KMS-11 (cell line): ENCODE measurements at regions not wholly inside any gene's neighbourhood (a gene's known extent, or its start where the extent isn't known, plus 50 kb on each side); places are given as distances from the start of the nearest gene placed in this dataset.

Source experiments
- H2AFZ ChIP-seq: fragments of 200-600 bp; sonication (generic); 2 replicates; pipeline ENCODE4 v1.6.1; 2016; ENCODE audit warnings: antibody characterized with exemption, mixed run types, low read depth
- H3K27ac ChIP-seq: fragments of 200-600 bp; sonication (generic); 2 replicates; pipeline ENCODE4 v1.6.1; 2016; ENCODE audit warnings: mild to moderate bottlenecking, mixed run types
- H3K27me3 ChIP-seq: fragments of 200-600 bp; sonication (generic); 2 replicates; pipeline ENCODE4 v1.6.1; 2017; ENCODE audit warnings: mild to moderate bottlenecking, low read depth, mixed run types, moderate library complexity; ENCODE audit not compliant: insufficient read depth
- H3K36me3 ChIP-seq: fragments of 200-600 bp; sonication (generic); 2 replicates; pipeline ENCODE4 v1.6.1; 2017; ENCODE audit warnings: mild to moderate bottlenecking, mixed run types; ENCODE audit not compliant: insufficient read depth
- H3K4me1 ChIP-seq: fragments of 200-600 bp; sonication (generic); 2 replicates; pipeline ENCODE4 v1.6.1; 2016; ENCODE audit warnings: mild to moderate bottlenecking, low read depth, mixed run types; ENCODE audit not compliant: poor library complexity, severe bottlenecking
- H3K4me2 ChIP-seq: fragments of 200-600 bp; sonication (generic); 2 replicates; pipeline ENCODE4 v1.7.0; 2016; ENCODE audit warnings: mild to moderate bottlenecking, mixed run types
- H3K4me3 ChIP-seq: fragments of 200-600 bp; sonication (generic); IDR thresholded peaks from 2 replicates; pipeline ENCODE4 v1.6.1; 2017; ENCODE audit warnings: low read depth, low read length, mixed read lengths; ENCODE audit not compliant: insufficient read depth
- H3K79me2 ChIP-seq: fragments of 200-600 bp; sonication (generic); 2 replicates; pipeline ENCODE4 v1.6.1; 2016; ENCODE audit warnings: low read depth, mixed run types; ENCODE audit not compliant: insufficient read depth
- H3K9ac ChIP-seq: fragments of 200-600 bp; sonication (generic); 2 replicates; pipeline ENCODE4 v1.6.1; 2016; ENCODE audit warnings: mild to moderate bottlenecking, mixed run types
- H4K20me1 ChIP-seq: fragments of 200-600 bp; sonication (generic); 2 replicates; pipeline ENCODE4 v1.6.1; 2016; ENCODE audit warnings: mild to moderate bottlenecking, mixed run types; ENCODE audit not compliant: insufficient read depth
- TF ChIP-seq, protein P1 (sequence below): fragments of 200-600 bp; sonication (generic); conservative IDR thresholded peaks from 2 replicates; pipeline ENCODE4 v1.6.1; 2017; ENCODE audit warnings: low read depth, mild to moderate bottlenecking, antibody characterized with exemption, low read length, moderate library complexity, mixed read lengths

DNA sequence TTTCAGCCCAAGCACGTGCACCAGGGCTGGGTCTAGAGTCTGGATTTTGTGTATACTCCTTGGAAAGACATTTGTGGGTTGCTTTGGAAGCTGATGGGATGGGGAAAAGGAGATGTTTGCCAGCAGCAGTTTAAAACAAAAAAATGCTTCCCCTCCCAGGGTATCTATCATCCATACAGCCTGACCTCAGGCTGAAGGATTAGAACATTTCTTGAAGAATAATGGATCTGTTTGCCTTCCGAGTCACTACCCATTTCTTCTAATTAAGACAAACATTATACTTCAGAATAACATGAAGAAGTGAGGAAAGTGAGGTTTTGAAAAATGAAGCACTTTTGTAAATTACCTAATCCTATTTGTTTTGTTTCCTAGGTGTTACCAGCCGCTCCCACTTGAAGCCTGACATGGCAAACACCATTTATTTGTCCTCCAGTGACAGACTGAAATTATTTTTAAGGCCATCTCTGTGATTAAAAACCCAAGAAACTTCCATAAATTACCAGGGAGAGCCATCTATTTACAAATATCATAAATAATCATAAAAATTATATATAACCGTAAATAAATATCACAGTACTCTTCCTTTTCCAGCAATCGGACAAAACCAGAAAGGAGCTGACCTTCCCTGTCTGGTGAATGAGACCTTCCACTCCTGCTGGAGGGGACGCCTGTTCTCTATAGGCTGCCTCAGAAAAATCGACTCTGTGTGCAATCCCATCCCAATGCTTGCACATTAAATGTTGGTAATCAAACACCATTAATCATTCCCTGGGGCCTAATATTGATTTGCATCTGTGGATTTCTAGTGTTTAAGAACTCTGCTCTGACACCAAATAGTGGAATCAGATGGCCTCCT lies 106.8 kb downstream of the C1D start:
- Histone ChIP-seq H3K36me3 (no peaks in the 10 kb centered on the region), H3K4me2 (no peak overlapping the region), H4K20me1 (no peaks in the 10 kb centered on the region), H3K4me3 (no peak overlapping the region), H3K4me1 (no peaks in the 10 kb centered on the region), H3K27me3 (no peaks in the 10 kb centered on the region), H3K9ac (no peak overlapping the region), H3K27ac (no peak overlapping the region), H2AFZ (no peak overlapping the region), H3K79me2 (no peaks in the 10 kb centered on the region)
- TF ChIP-seq, protein P1, sequence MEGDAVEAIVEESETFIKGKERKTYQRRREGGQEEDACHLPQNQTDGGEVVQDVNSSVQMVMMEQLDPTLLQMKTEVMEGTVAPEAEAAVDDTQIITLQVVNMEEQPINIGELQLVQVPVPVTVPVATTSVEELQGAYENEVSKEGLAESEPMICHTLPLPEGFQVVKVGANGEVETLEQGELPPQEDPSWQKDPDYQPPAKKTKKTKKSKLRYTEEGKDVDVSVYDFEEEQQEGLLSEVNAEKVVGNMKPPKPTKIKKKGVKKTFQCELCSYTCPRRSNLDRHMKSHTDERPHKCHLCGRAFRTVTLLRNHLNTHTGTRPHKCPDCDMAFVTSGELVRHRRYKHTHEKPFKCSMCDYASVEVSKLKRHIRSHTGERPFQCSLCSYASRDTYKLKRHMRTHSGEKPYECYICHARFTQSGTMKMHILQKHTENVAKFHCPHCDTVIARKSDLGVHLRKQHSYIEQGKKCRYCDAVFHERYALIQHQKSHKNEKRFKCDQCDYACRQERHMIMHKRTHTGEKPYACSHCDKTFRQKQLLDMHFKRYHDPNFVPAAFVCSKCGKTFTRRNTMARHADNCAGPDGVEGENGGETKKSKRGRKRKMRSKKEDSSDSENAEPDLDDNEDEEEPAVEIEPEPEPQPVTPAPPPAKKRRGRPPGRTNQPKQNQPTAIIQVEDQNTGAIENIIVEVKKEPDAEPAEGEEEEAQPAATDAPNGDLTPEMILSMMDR, result no peak

DNA sequence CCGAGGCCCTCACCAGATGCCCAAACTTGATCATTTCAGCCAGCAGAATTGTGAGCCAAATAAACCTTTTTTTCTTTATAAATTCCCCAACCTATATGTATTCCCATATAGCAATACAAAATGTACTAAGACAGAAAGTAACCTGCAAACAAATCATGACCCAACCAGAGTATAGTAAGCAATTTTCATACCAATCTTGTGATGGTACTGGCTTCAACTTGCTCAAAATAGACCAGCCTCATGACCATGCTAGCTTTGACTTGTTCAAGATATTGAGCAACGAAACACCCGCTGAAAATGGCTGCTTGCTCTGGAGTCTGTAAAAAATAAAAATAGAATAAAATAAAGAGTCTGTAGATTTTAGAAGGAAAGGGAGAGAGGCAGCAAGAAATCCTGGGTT lies 97.6 kb downstream of the C1D start:
- Histone ChIP-seq H3K9ac (no peak overlapping the region), H3K79me2 (no peaks in the 10 kb centered on the region), H3K4me1 (no peaks in the 10 kb centered on the region), H4K20me1 (no peaks in the 10 kb centered on the region), H3K27me3 (no peaks in the 10 kb centered on the region), H2AFZ (no peak overlapping the region), H3K36me3 (no peaks in the 10 kb centered on the region), H3K4me3 (no peak overlapping the region), H3K27ac (no peak overlapping the region), H3K4me2 (no peak overlapping the region)
- TF ChIP-seq, protein P1, result no peak

DNA sequence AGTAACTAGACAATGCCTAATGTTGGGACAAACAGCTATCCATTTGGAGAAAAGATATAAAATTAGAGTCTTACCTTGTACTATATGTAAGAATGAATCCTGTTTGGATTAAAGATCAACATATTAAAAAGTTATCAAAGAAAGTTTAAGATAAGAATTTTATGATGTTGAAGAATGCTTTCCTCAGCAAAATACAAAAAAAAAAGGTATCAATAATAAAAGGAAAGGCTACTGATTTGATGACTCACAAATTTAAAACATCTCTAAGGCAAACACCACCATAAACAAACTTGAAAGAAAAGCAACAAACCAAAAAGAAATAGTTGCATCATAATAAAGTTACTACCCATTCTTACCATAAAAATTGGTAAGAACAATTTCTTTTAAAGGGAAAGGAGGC lies 92.7 kb downstream of the C1D start:
- H3K36me3 ChIP-seq, result no peaks in the 10 kb centered on the region
- no peak overlapping the region for H3K27ac ChIP-seq
- no peak overlapping the region for H2AFZ ChIP-seq
- H4K20me1 ChIP-seq, result no peaks in the 10 kb centered on the region
- H3K27me3 ChIP-seq, result no peaks in the 10 kb centered on the region
- TF ChIP-seq, protein P1, result no peak
- no peak overlapping the region for H3K9ac ChIP-seq
- H3K4me3 ChIP-seq, result no peak overlapping the region
- no peaks in the 10 kb centered on the region for H3K79me2 ChIP-seq
- H3K4me2 ChIP-seq, result no peak overlapping the region
- no peaks in the 10 kb centered on the region for H3K4me1 ChIP-seq

DNA sequence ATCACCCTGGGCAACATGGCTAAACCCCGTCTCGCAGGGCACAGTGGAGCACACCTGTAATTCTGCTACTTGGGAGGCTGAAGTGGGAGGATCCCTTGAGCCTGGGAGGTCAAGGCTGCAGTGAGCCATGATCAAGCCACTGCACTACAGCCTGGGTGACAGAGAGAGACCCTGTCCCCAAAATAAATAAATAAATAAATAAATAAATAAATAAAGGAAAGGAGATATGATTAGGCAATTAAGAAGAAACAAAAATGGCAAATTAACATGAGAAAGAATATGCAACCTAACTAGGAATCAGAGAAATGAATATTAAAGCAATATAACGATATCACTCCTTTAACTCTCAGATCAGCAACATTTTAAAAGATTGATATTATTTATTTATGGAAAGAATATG lies 92.3 kb downstream of the C1D start:
- no peaks in the 10 kb centered on the region for H3K4me1 ChIP-seq
- H3K27ac ChIP-seq, result no peak overlapping the region
- no peak overlapping the region for H3K9ac ChIP-seq
- H2AFZ ChIP-seq, result no peak overlapping the region
- no peaks in the 10 kb centered on the region for H3K27me3 ChIP-seq
- H3K79me2 ChIP-seq, result no peaks in the 10 kb centered on the region
- H3K36me3 ChIP-seq, result no peaks in the 10 kb centered on the region
- H3K4me2 ChIP-seq, result no peak overlapping the region
- TF ChIP-seq, protein P1, result no peak
- H3K4me3 ChIP-seq, result no peak overlapping the region
- no peaks in the 10 kb centered on the region for H4K20me1 ChIP-seq
